GM12891 (cell line): ENCODE measurements at regions not wholly inside any gene's neighbourhood (a gene's known extent, or its start where the extent isn't known, plus 50 kb on each side); places are given as distances from the start of the nearest gene placed in this dataset.

Source experiments
- POLR2A ChIP-seq: IDR thresholded peaks from 2 replicates; pipeline ENCODE4 v1.6.1; 2011; ENCODE audit warnings: low read depth, low read length, control low read depth
- POU2F2 ChIP-seq: IDR thresholded peaks from 2 replicates; pipeline ENCODE4 v1.6.1; 2011; ENCODE audit warnings: low read depth, mild to moderate bottlenecking, control low read depth, low read length, moderate library complexity
- TAF1 ChIP-seq: IDR thresholded peaks from 2 replicates; pipeline ENCODE4 v1.6.1; 2011; ENCODE audit warnings: low read depth, low read length, control low read depth

GRCh38 chr7:13179011-13179582, 491.7 kb downstream of the ARL4A start:
- TF ChIP-seq TAF1: no peak
- TF ChIP-seq POU2F2: no peak
- no peak for TF ChIP-seq POLR2A
